Astrocyte (in vitro differentiated cells and primary cell): ENCODE measurements at regions not wholly inside any gene's neighbourhood (a gene's known extent, or its start where the extent isn't known, plus 50 kb on each side); places are given as distances from the start of the nearest gene placed in this dataset.

ENCODE experiments used
- DNase-seq: peaks from one replicate; pipeline ENCODE4 v3.0.0-alpha.2; 2010; ENCODE audit warnings: low read depth
- FAIRE-seq: peaks from 2 replicates; lab custom pipeline; 2011; peaks lifted over from hg19 to GRCh38; lab: Jason Lieb, UNC
- H2AFZ ChIP-seq: 2 replicates; pipeline ENCODE4 v1.6.0; 2012; ENCODE audit warnings: low read depth, low read length, inconsistent platforms
- H3K27ac ChIP-seq: 2 replicates; pipeline ENCODE4 v1.5.1; 2011; ENCODE audit warnings: low read depth, low read length, inconsistent platforms
- H3K27me3 ChIP-seq: 2 replicates; pipeline ENCODE4 v1.6.0; 2011; ENCODE audit warnings: low read length, inconsistent platforms; ENCODE audit not compliant: insufficient read depth
- H3K36me3 ChIP-seq: 2 replicates; pipeline ENCODE4 v1.5.1; 2011; ENCODE audit warnings: low read length, inconsistent platforms; ENCODE audit not compliant: insufficient read depth
- H3K4me1 ChIP-seq: 2 replicates; pipeline ENCODE4 v1.5.1; 2011; ENCODE audit warnings: low read length, inconsistent platforms; ENCODE audit not compliant: insufficient read depth
- H3K4me2 ChIP-seq: 2 replicates; pipeline ENCODE4 v1.6.0; 2012; ENCODE audit warnings: low read length, inconsistent platforms
- H3K4me3 ChIP-seq: 2 replicates; pipeline ENCODE4 v1.5.1; 2011; ENCODE audit warnings: low read depth, mild to moderate bottlenecking, low read length, inconsistent platforms; ENCODE audit not compliant: insufficient read depth
- H3K79me2 ChIP-seq: 2 replicates; pipeline ENCODE4 v1.6.0; 2012; ENCODE audit warnings: mild to moderate bottlenecking, low read length, inconsistent platforms; ENCODE audit not compliant: insufficient read depth
- H3K9ac ChIP-seq: 2 replicates; pipeline ENCODE4 v1.6.0; 2012; ENCODE audit warnings: mild to moderate bottlenecking, low read length, inconsistent platforms
- H3K9me3 ChIP-seq: 2 replicates; pipeline ENCODE4 v1.5.1; 2012; ENCODE audit warnings: low read depth, mild to moderate bottlenecking, low read length, inconsistent platforms; ENCODE audit not compliant: insufficient read depth
- H4K20me1 ChIP-seq: 2 replicates; pipeline ENCODE4 v1.6.0; 2012; ENCODE audit warnings: low read length, inconsistent platforms; ENCODE audit not compliant: insufficient read depth
- H3K27ac Mint-ChIP-seq: one replicate; pipeline ENCODE4 v1.8.0; 2021; ENCODE audit warnings: mild to moderate bottlenecking, mixed read lengths; ENCODE audit not compliant: unreplicated experiment
- H3K27me3 Mint-ChIP-seq: one replicate; pipeline ENCODE4 v1.8.0; 2021; ENCODE audit warnings: low read depth, mixed read lengths; ENCODE audit not compliant: unreplicated experiment
- H3K36me3 Mint-ChIP-seq: one replicate; pipeline ENCODE4 v1.8.0; 2021; ENCODE audit warnings: low read depth, mixed read lengths; ENCODE audit not compliant: unreplicated experiment
- H3K4me1 Mint-ChIP-seq: one replicate; pipeline ENCODE4 v1.8.0; 2021; ENCODE audit warnings: low read depth, mixed read lengths; ENCODE audit not compliant: unreplicated experiment
- H3K4me3 Mint-ChIP-seq: one replicate; pipeline ENCODE4 v1.8.0; 2021; ENCODE audit warnings: mild to moderate bottlenecking, moderate library complexity, mixed read lengths; ENCODE audit not compliant: unreplicated experiment
- H3K9me3 Mint-ChIP-seq: one replicate; pipeline ENCODE4 v1.8.0; 2021; ENCODE audit warnings: mild to moderate bottlenecking, mixed read lengths; ENCODE audit not compliant: unreplicated experiment
- CTCF ChIP-seq: IDR thresholded peaks from 2 replicates; pipeline ENCODE4 v1.5.1; 2011; ENCODE audit warnings: low read depth, mild to moderate bottlenecking, inconsistent platforms, low read length, moderate library complexity; ENCODE audit not compliant: insufficient read depth
- EZH2 ChIP-seq: IDR thresholded peaks from 2 replicates; pipeline ENCODE4 v1.6.1; 2012; ENCODE audit warnings: mild to moderate bottlenecking, low read length, inconsistent platforms; ENCODE audit not compliant: insufficient read depth

GRCh38 chr4:4778554-4778953 is 80.9 kb upstream of the MSX1 start:
- DNase-seq: no peak
- H3K27me3 Mint-ChIP-seq: peaks cover 18% of the 10 kb centered on the region

GRCh38 chr4:4776934-4777333 is 82.5 kb upstream of the MSX1 start:
- H3K4me1 ChIP-seq: peaks cover 6% of the 10 kb centered on the region
- H3K36me3 ChIP-seq: no peaks in the 10 kb centered on the region
- no peaks in the 10 kb centered on the region for H3K9me3 ChIP-seq
- no peak overlapping the region for H2AFZ ChIP-seq
- H4K20me1 ChIP-seq: no peaks in the 10 kb centered on the region
- Mint-ChIP-seq H3K9me3 (peaks cover 2% of the 10 kb centered on the region), H3K27me3 (peaks cover 18% of the 10 kb centered on the region), H3K36me3 (no peaks in the 10 kb centered on the region), H3K4me3 (no peak overlapping the region), H3K27ac (no peak overlapping the region), H3K4me1 (peaks cover 10% of the 10 kb centered on the region)
- H3K4me3 ChIP-seq: no peak overlapping the region
- no peak overlapping the region for H3K27ac ChIP-seq
- no peak for DNase-seq
- no peak for TF ChIP-seq EZH2
- no peak for TF ChIP-seq CTCF
- H3K9ac ChIP-seq: no peak overlapping the region
- H3K27me3 ChIP-seq: peaks cover 2% of the 10 kb centered on the region
- no peak overlapping the region for H3K4me2 ChIP-seq
- FAIRE-seq: no peak
- no peaks in the 10 kb centered on the region for H3K79me2 ChIP-seq

More at GRCh38 chr4:4778554-4778953, 80.9 kb upstream of the MSX1 start:
- no peak overlapping the region for H3K9ac ChIP-seq
- Mint-ChIP-seq H3K4me1 (peaks cover 19% of the 10 kb centered on the region), H3K9me3 (peaks cover 2% of the 10 kb centered on the region), H3K27ac (no peak overlapping the region), H3K4me3 (no peak overlapping the region), H3K36me3 (no peaks in the 10 kb centered on the region)
- TF ChIP-seq CTCF (no peak), EZH2 (no peak)
- H3K4me3 ChIP-seq: no peak overlapping the region
- no peaks in the 10 kb centered on the region for H3K9me3 ChIP-seq
- peaks cover 12% of the 10 kb centered on the region for H3K4me1 ChIP-seq
- H2AFZ ChIP-seq: no peak overlapping the region
- H3K27ac ChIP-seq: no peak overlapping the region
- peaks cover 2% of the 10 kb centered on the region for H3K27me3 ChIP-seq
- H4K20me1 ChIP-seq: no peaks in the 10 kb centered on the region
- no peak for FAIRE-seq
- no peak overlapping the region for H3K4me2 ChIP-seq
- H3K36me3 ChIP-seq: no peaks in the 10 kb centered on the region
- H3K79me2 ChIP-seq: no peaks in the 10 kb centered on the region

GRCh38 chr4:4776335-4776734 is 83.1 kb upstream of the MSX1 start:
- H3K27ac Mint-ChIP-seq: no peak overlapping the region
- Histone ChIP-seq H3K4me3 (no peak overlapping the region), H3K27ac (no peak overlapping the region), H3K9ac (no peak overlapping the region), H2AFZ (no peak overlapping the region), H3K4me1 (peaks cover under 1% of the 10 kb centered on the region), H3K4me2 (no peak overlapping the region), H3K36me3 (no peaks in the 10 kb centered on the region), H3K27me3 (peaks cover 2% of the 10 kb centered on the region), H3K79me2 (no peaks in the 10 kb centered on the region), H3K9me3 (no peaks in the 10 kb centered on the region), H4K20me1 (no peaks in the 10 kb centered on the region)
- H3K27me3 Mint-ChIP-seq: peaks cover 18% of the 10 kb centered on the region
- FAIRE-seq: no peak
- no peak for TF ChIP-seq EZH2
- no peak for TF ChIP-seq CTCF
- no peak for DNase-seq
- H3K4me1 Mint-ChIP-seq: peaks cover 6% of the 10 kb centered on the region
- H3K36me3 Mint-ChIP-seq: no peaks in the 10 kb centered on the region
- H3K4me3 Mint-ChIP-seq: no peak overlapping the region
- H3K9me3 Mint-ChIP-seq: peaks cover 2% of the 10 kb centered on the region
